MM.1S (cell line): ENCODE measurements at regions not wholly inside any gene's neighbourhood (a gene's known extent, or its start where the extent isn't known, plus 50 kb on each side); places are given as distances from the start of the nearest gene placed in this dataset.

Experiments
- EZH2phosphoT487 ChIP-seq: fragments of 300-600 bp; sonication (generic); IDR thresholded peaks from 2 replicates; pipeline ENCODE4 v1.6.1; 2018; ENCODE audit warnings: antibody characterized with exemption, low read length
- TF ChIP-seq, protein P1 (sequence below): fragments of 300-600 bp; sonication (generic); IDR thresholded peaks from 2 replicates; pipeline ENCODE4 v1.5.1; 2016; ENCODE audit warnings: antibody characterized with exemption, low read length, mixed read lengths

GRCh38 chr3:43919029-43919428 lies 228.3 kb downstream of the ABHD5 start:
- no peak for TF ChIP-seq EZH2phosphoT487
- TF ChIP-seq, protein P1, sequence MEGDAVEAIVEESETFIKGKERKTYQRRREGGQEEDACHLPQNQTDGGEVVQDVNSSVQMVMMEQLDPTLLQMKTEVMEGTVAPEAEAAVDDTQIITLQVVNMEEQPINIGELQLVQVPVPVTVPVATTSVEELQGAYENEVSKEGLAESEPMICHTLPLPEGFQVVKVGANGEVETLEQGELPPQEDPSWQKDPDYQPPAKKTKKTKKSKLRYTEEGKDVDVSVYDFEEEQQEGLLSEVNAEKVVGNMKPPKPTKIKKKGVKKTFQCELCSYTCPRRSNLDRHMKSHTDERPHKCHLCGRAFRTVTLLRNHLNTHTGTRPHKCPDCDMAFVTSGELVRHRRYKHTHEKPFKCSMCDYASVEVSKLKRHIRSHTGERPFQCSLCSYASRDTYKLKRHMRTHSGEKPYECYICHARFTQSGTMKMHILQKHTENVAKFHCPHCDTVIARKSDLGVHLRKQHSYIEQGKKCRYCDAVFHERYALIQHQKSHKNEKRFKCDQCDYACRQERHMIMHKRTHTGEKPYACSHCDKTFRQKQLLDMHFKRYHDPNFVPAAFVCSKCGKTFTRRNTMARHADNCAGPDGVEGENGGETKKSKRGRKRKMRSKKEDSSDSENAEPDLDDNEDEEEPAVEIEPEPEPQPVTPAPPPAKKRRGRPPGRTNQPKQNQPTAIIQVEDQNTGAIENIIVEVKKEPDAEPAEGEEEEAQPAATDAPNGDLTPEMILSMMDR: no peak
